RWPE2 (cell line): ENCODE measurements at regions not wholly inside any gene's neighbourhood (a gene's known extent, or its start where the extent isn't known, plus 50 kb on each side); places are given as distances from the start of the nearest gene placed in this dataset.
"Not testable (repeated sequence)": the region's sequence is repeated elsewhere in the genome, so short reads cannot be mapped to it uniquely, and the experiment has no call there.

Source experiments
- ATAC-seq: fragments of 200-7000 bp; cut with Tn5 transposase; 3 replicates; pipeline ENCODE4 v1.9.1; 2021; ENCODE audit warnings: low read depth
- DNase-seq: peaks from one replicate; pipeline ENCODE4 v3.0.0-alpha.2; 2020; ENCODE audit warnings: low spot score
- H3K27ac ChIP-seq: fragments of 450-650 bp; 2 replicates; pipeline ENCODE4 v1.5.1; 2017; ENCODE audit warnings: mild to moderate bottlenecking; ENCODE audit not compliant: poor library complexity, severe bottlenecking
- H3K27me3 ChIP-seq: fragments of 250-450 bp; sonication (Bioruptor Pico); 2 replicates; pipeline ENCODE4 v1.5.1; 2021; ENCODE audit warnings: mild to moderate bottlenecking, moderate library complexity; ENCODE audit not compliant: insufficient read depth, poor library complexity, severe bottlenecking
- H3K36me3 ChIP-seq: fragments of 250-450 bp; sonication (Bioruptor Pico); 2 replicates; pipeline ENCODE4 v1.5.1; 2020; ENCODE audit warnings: low read depth, mild to moderate bottlenecking, moderate library complexity
- H3K4me1 ChIP-seq: fragments of 250-450 bp; sonication (Bioruptor Pico); 2 replicates; pipeline ENCODE4 v1.5.1; 2021; ENCODE audit warnings: mild to moderate bottlenecking, moderate library complexity; ENCODE audit not compliant: insufficient read depth, poor library complexity, severe bottlenecking
- H3K4me3 ChIP-seq: fragments of 250-450 bp; sonication (Bioruptor Pico); 2 replicates; pipeline ENCODE4 v1.5.1; 2021; ENCODE audit warnings: mild to moderate bottlenecking, moderate library complexity; ENCODE audit not compliant: severe bottlenecking
- H3K9me3 ChIP-seq: fragments of 250-450 bp; sonication (Bioruptor Pico); 2 replicates; pipeline ENCODE4 v1.5.1; 2021; ENCODE audit warnings: mild to moderate bottlenecking, moderate library complexity; ENCODE audit not compliant: severe bottlenecking
- TF ChIP-seq, protein P1 (sequence below): fragments of 450-650 bp; IDR thresholded peaks from one replicate; pipeline ENCODE4 v1.5.1; 2017; ENCODE audit warnings: mild to moderate bottlenecking, moderate library complexity; ENCODE audit not compliant: poor library complexity, severe bottlenecking

GRCh38 chr11:129705341-129705740 is 110.3 kb upstream of the TMEM45B start:
- Histone ChIP-seq H3K9me3 (no peaks in the 10 kb centered on the region), H3K27ac (no peak overlapping the region), H3K36me3 (no peaks in the 10 kb centered on the region), H3K4me3 (no peak overlapping the region), H3K27me3 (no peaks in the 10 kb centered on the region), H3K4me1 (peaks cover 14% of the 10 kb centered on the region)
- DNase-seq (no peak), ATAC-seq (no peak)
- TF ChIP-seq, protein P1, sequence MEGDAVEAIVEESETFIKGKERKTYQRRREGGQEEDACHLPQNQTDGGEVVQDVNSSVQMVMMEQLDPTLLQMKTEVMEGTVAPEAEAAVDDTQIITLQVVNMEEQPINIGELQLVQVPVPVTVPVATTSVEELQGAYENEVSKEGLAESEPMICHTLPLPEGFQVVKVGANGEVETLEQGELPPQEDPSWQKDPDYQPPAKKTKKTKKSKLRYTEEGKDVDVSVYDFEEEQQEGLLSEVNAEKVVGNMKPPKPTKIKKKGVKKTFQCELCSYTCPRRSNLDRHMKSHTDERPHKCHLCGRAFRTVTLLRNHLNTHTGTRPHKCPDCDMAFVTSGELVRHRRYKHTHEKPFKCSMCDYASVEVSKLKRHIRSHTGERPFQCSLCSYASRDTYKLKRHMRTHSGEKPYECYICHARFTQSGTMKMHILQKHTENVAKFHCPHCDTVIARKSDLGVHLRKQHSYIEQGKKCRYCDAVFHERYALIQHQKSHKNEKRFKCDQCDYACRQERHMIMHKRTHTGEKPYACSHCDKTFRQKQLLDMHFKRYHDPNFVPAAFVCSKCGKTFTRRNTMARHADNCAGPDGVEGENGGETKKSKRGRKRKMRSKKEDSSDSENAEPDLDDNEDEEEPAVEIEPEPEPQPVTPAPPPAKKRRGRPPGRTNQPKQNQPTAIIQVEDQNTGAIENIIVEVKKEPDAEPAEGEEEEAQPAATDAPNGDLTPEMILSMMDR: no peak

DNA sequence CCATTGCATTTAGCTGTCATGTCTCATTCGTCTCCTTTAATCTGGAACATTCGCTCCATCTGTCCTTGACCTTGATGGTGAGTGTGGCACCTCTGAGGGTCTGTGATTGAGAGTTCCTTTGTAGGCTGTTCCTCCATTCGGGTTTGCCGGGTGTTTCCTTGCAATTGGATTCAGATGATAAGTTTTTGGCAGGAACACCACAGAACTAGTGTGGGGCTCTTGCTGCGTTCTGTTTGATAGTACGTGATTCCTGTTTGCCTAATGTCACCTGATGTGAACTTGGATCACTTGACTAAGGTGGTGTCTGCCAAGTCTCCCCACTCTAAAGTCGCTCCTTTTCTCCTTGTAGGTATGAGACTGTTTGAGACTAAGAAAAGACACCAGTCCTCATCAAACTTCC is 109.7 kb upstream of the TMEM45B start:
- Histone ChIP-seq H3K27me3 (no peaks in the 10 kb centered on the region), H3K4me3 (no peak overlapping the region), H3K4me1 (peaks cover 14% of the 10 kb centered on the region), H3K36me3 (no peaks in the 10 kb centered on the region), H3K27ac (no peak overlapping the region), H3K9me3 (no peaks in the 10 kb centered on the region)
- no peak for DNase-seq
- ATAC-seq: no peak
- TF ChIP-seq, protein P1: no peak

GRCh38 chr11:129709801-129710398 is 105.7 kb upstream of the TMEM45B start:
- no peak for ATAC-seq
- DNase-seq: no peak
- Histone ChIP-seq H3K27ac (no peak overlapping the region), H3K4me1 (no peaks in the 10 kb centered on the region), H3K4me3 (no peak overlapping the region), H3K27me3 (no peaks in the 10 kb centered on the region), H3K9me3 (no peaks in the 10 kb centered on the region), H3K36me3 (no peaks in the 10 kb centered on the region)
- TF ChIP-seq, protein P1: no peak

DNA sequence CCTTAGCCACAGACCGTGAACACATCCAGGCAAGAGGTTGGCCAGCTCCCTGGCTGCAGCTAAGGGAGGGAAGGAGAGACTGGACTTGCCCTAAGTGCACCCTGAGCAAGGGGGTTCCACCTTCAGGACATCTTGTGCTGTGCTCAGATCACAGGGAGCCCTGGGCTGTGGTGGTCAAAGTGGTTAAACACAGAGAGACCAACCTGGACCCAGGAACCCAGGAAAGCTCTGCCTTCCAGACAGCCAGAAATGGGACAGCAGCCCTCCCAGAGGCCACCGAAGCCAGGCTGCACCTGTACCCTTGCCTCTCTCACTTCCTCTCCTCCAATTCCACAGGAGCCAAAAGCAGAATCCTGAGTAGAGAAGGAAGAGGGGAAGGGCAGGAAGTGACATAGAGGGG is 105.2 kb upstream of the TMEM45B start:
- ATAC-seq: no peak
- H3K4me3 ChIP-seq: no peak overlapping the region
- no peak overlapping the region for H3K27ac ChIP-seq
- TF ChIP-seq, protein P1: no peak
- no peaks in the 10 kb centered on the region for H3K27me3 ChIP-seq
- no peaks in the 10 kb centered on the region for H3K4me1 ChIP-seq
- H3K36me3 ChIP-seq: no peaks in the 10 kb centered on the region
- H3K9me3 ChIP-seq: no peaks in the 10 kb centered on the region
- no peak for DNase-seq

GRCh38 chr11:129711760-129712159 is 103.9 kb upstream of the TMEM45B start:
- DNase-seq: no peak
- Histone ChIP-seq H3K27ac (no peak overlapping the region), H3K4me3 (no peak overlapping the region), H3K27me3 (no peaks in the 10 kb centered on the region), H3K4me1 (no peaks in the 10 kb centered on the region), H3K9me3 (no peaks in the 10 kb centered on the region), H3K36me3 (no peaks in the 10 kb centered on the region)
- TF ChIP-seq, protein P1: no peak
- no peak for ATAC-seq

DNA sequence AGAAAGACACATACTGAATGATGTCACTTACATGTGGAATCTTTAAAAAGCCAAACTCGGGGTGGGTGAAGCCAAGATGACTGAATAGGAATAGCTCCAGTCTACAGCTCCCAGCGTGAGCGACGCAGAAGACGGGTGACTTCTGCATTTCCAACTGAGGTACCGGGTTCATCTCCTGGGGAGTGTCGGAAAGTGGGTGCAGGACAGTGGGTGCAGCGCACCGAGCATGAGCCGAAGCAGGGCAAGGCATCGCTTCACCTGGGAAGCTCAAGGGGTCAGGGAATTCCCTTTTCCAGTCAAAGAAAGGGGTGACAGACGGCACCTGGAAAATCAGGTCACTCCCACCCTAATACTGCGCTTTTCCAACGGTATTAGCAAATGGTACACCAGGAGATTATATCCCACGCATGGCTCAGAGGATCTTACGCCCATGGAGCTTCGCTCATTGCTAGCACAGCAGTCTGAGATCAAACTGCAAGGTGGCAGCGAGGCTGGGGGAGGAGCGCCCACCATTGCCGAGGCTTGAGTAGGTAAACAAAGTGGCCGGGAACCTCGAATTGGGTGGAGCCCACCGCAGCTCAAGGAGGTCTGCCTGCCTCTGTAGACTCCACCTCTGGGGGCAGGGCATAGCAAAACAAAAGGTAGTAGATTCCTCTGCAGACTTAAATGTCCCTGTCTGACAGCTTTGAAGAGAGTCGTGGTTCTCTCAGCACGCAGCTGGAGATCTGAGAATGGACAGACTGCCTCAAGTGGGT is 103.0 kb upstream of the TMEM45B start:
- H3K27me3 ChIP-seq, DNase-seq, H3K9me3 ChIP-seq, ATAC-seq, H3K4me3 ChIP-seq, H3K36me3 ChIP-seq, H3K27ac ChIP-seq, H3K4me1 ChIP-seq: not testable (repeated sequence)
